GM12874 (cell line): ENCODE measurements at regions not wholly inside any gene's neighbourhood (a gene's known extent, or its start where the extent isn't known, plus 50 kb on each side); places are given as distances from the start of the nearest gene placed in this dataset.

ENCODE experiments used
- CTCF ChIP-seq: IDR thresholded peaks from 2 replicates; pipeline ENCODE4 v1.5.1; 2011; ENCODE audit warnings: low read depth, mild to moderate bottlenecking, control low read depth, low read length, moderate library complexity; ENCODE audit not compliant: insufficient read depth

DNA sequence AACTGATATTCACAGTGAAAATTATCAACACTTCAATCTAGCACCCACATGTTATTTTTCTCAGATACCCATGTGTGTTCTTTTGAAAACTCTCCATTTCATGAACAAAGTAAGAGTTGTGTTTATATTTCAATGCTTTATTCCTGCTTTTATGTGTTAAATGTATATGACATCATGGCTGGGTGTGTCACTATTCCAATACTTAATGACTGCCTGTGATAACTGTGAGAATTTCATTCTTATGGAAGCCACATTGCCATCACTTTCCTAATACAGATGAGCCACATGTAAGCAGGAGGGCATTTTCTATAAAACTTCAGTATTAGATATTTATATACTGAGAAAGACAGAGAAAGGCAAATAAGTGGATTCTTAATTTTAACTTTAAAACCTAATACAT lies 100.4 kb upstream of the FIGN start:
- no peak for TF ChIP-seq CTCF

DNA sequence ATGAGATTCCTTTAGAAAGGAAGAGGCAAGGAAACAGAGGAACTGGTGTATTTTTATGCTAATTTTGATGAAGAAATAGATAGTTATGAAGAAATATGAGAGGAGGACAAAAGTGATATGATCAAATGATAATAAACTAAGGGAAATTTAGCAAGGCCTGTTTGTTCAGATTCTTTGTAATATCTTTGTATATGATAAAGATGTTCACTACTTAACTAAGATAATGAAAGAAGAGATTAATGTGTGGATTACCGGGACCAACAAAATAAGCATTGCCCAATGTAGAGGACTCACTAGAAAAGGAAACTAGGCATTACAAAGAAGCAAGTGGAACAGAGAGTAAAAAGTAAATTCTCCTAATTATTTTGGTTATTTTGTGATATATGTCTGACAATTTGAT lies 99.0 kb upstream of the FIGN start:
- TF ChIP-seq CTCF: no peak

DNA sequence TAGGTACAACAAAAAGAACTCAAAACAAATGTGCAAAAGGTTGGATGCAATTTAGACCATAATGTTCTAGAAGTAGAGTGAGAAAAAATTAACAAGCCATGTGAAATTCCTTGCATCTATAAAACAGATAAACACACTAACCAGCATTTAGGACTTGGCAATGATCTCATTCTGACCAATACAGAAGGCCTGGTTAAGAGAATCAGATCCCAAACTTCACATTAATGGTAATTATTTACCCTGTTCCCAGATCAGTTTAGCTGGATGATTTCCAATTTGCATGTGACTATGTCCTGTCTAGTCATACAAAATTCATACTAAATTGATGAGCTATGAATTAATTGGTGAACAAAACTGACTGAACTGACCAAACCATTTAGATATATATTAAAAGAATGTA lies 98.4 kb upstream of the FIGN start:
- no peak for TF ChIP-seq CTCF

- no peak for TF ChIP-seq CTCF
These were observed 93.0 kb upstream of the FIGN start for GRCh38 chr2:163828771-163829170.

DNA sequence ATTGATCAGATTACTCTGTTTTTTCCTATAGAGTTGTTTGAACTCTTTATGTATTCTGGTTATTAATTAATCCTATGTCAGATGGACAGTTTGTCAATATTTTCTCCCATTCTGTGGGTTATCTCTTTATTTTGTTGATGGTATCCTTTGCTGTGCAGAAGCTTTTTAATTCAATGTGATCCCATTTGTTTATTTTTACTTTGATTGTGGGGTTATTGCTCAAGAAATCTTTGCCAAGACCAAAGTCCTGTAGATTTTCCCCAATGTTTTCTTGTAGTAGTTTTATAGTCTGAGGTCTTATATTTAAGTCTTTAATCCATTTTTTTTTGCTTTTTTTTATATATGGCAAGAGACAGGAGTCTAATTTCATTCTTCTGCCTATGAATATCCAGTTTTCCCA lies 86.2 kb upstream of the FIGN start:
- no peak for TF ChIP-seq CTCF

DNA sequence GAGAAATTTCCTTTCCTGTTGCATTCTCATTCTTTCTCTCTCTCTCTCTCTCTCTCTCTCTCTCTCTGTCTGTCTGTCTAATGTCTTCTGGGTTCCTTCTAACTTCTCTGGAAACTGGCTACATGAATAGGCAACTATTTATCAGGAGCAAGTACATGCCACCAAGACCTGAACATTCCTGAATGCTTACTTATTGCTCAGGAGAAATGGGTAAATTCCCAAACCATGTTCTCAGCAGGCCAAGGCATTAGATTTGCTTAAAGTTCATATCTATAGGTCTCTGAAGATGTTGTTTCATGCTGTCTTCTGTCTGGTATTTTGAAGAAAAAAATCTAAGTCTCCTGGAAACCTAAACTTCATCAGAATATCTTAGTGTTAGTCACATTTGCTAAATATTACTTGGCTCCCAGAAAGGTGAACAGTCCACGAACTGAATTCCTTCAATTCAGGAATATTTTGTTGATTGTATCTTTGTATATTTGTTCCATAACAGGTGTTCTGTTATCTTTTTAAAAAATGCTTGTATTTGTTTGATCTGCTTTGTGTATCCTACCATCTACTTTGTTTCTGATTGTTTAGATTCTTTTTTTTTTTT lies 77.2 kb upstream of the FIGN start:
- TF ChIP-seq CTCF: no peak

DNA sequence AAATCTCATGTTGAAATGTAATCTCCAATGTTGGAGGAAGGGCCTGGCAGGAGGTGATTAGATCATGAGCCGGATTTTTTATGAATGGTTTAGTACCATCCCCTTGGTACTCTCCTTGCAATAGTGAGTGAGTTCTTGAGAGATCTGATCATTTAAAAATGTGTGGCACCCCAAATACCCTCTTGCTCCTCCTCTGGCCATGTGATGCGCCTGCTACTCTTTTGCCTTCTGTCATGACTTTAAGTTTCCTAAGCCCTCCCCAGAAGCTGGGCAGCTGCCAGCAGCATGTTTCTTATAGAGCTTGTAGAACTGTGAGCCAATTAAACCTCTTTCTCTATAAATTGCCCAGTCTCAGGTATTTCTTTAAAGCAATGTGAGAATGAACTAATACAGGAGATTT lies 72.6 kb upstream of the FIGN start:
- no peak for TF ChIP-seq CTCF

GRCh38 chr2:163802284-163802683 lies 66.5 kb upstream of the FIGN start:
- no peak for TF ChIP-seq CTCF
